ENCODE measurements at regions not wholly inside any gene's neighbourhood (a gene's known extent, or its start where the extent isn't known, plus 50 kb on each side); places are given as distances from the start of the nearest gene placed in this dataset.

GRCh38 chr14:104274806-104275205 lies 136.4 kb downstream of the KIF26A start:
- DNase-seq, result no peak

GRCh38 chr14:104277416-104278213 lies 139.2 kb downstream of the KIF26A start:
- no peak for DNase-seq

GRCh38 chr14:104278214-104278534 lies 139.8 kb downstream of the KIF26A start:
- DNase-seq, result no peak

- no peak for DNase-seq
Measured at GRCh38 chr14:104280085-104280901, 141.9 kb downstream of the KIF26A start.

GRCh38 chr14:104280902-104281767 lies 142.7 kb downstream of the KIF26A start:
- DNase-seq, result no peak

- DNase-seq, result no peak
Measured at GRCh38 chr14:104281768-104282301, 143.4 kb downstream of the KIF26A start.

GRCh38 chr14:104282332-104283196 lies 144.2 kb downstream of the KIF26A start:
- DNase-seq, result no peak

- no peak for DNase-seq
Measured at GRCh38 chr14:104283197-104284106, 145.1 kb downstream of the KIF26A start.

- DNase-seq, result no peak
Measured at GRCh38 chr14:104284107-104284592, 145.8 kb downstream of the KIF26A start.

- no peak for DNase-seq
Measured at GRCh38 chr14:104284636-104285507, 146.5 kb downstream of the KIF26A start.

GRCh38 chr14:104285508-104285840 lies 147.1 kb downstream of the KIF26A start:
- DNase-seq, result no peak

- DNase-seq, result no peak
Measured at GRCh38 chr14:104286086-104286485, 147.7 kb downstream of the KIF26A start.

GRCh38 chr14:104286496-104286895 lies 148.1 kb downstream of the KIF26A start:
- DNase-seq, result no peak

- no peak for DNase-seq
Measured at GRCh38 chr14:104287301-104288009, 149.1 kb downstream of the KIF26A start.

GRCh38 chr14:104288272-104288671 lies 149.9 kb downstream of the KIF26A start:
- no peak for DNase-seq

GRCh38 chr14:104289507-104289906 lies 151.1 kb downstream of the KIF26A start:
- no peak for DNase-seq

- DNase-seq, result no peak
Measured at GRCh38 chr14:104290058-104290667, 151.8 kb downstream of the KIF26A start.

GRCh38 chr14:104290756-104291122 lies 152.4 kb downstream of the KIF26A start:
- no peak for DNase-seq

Measured in muscle of arm (tissue), 1 donor.